ENCODE measurements at regions not wholly inside any gene's neighbourhood (a gene's known extent, or its start where the extent isn't known, plus 50 kb on each side); places are given as distances from the start of the nearest gene placed in this dataset.

- TF ChIP-seq CTCF (IDR thresholded peaks at IDR 0.05) (no peak), POLR2A (IDR thresholded peaks at IDR 0.05) (no peak), POLR2AphosphoS5 (IDR thresholded peaks at IDR 0.05) (no peak)
These were observed 959.9 kb upstream of the AMELY start for GRCh38 chrY:7871304-7871932.

Data from upper lobe of left lung (tissue), 4 donors.